ENCODE measurements at regions not wholly inside any gene's neighbourhood (a gene's known extent, or its start where the extent isn't known, plus 50 kb on each side); places are given as distances from the start of the nearest gene placed in this dataset.

GRCh38 chr21:15650735-15651134 lies 79.0 kb upstream of the USP25 start:
- WGBS (ENCODE audit: insufficient coverage) = 100% methylated on average over 2 of the region's 3 CpGs
- no peaks in the 10 kb centered on the region for H3K9me3 ChIP-seq (ENCODE audit: control extremely low read depth in 1 of 5, control insufficient read depth in 4 of 5, insufficient read depth in 2 of 5, low read depth in 1 of 5, low read length in 4 of 5)
- no peaks in the 10 kb centered on the region for H3K4me1 ChIP-seq (ENCODE audit: control extremely low read depth in 1 of 4, control insufficient read depth in 4 of 4, insufficient read depth in 4 of 4, low read length in 3 of 4)
- ChIA-PET POLR2A (no interaction called here), CTCF (no interaction called here)
- no peaks in the 10 kb centered on the region for H3K27me3 ChIP-seq (replicated peaks in 2 of 5; ENCODE audit: control insufficient read depth in 4 of 5, insufficient read depth in 5 of 5, low read length in 4 of 5)
- no peaks in the 10 kb centered on the region for H3K36me3 ChIP-seq (ENCODE audit: control insufficient read depth in 4 of 4, insufficient read depth in 4 of 4, low read length in 3 of 4)
- DNase-seq = no peak
- no peak overlapping the region for H3K4me3 ChIP-seq (ENCODE audit: control insufficient read depth in 1 of 7, extremely low read depth in 1 of 7, insufficient read depth in 4 of 7, low read depth in 2 of 7, low read length in 6 of 7)
- no peak overlapping the region for H3K27ac ChIP-seq (ENCODE audit: insufficient read depth in 1 of 2, low read depth in 1 of 2, low read length in 2 of 2, poor library complexity in 1 of 2, severe bottlenecking in 2 of 2)

GRCh38 chr21:15651172-15651571 lies 78.6 kb upstream of the USP25 start:
- DNase-seq = no peak
- no CpG with 5 or more reads among the region's 3 CpGs for whole genome bisulfite sequencing (ENCODE audit: insufficient coverage)

GRCh38 chr21:15653710-15654109 lies 76.1 kb upstream of the USP25 start:
- WGBS (ENCODE audit: insufficient coverage) = 81% methylated on average over 2 of the region's 2 CpGs
- Histone ChIP-seq H3K27ac (ENCODE audit: insufficient read depth in 1 of 2, low read depth in 1 of 2, low read length in 2 of 2, poor library complexity in 1 of 2, severe bottlenecking in 2 of 2) (no peak overlapping the region), H3K4me1 (ENCODE audit: control extremely low read depth in 1 of 4, control insufficient read depth in 4 of 4, insufficient read depth in 4 of 4, low read length in 3 of 4) (no peaks in the 10 kb centered on the region), H3K4me3 (ENCODE audit: control insufficient read depth in 1 of 7, extremely low read depth in 1 of 7, insufficient read depth in 4 of 7, low read depth in 2 of 7, low read length in 6 of 7) (no peak overlapping the region), H3K36me3 (ENCODE audit: control insufficient read depth in 4 of 4, insufficient read depth in 4 of 4, low read length in 3 of 4) (no peaks in the 10 kb centered on the region), H3K27me3 (replicated peaks in 2 of 5; ENCODE audit: control insufficient read depth in 4 of 5, insufficient read depth in 5 of 5, low read length in 4 of 5) (no peaks in the 10 kb centered on the region), H3K9me3 (ENCODE audit: control extremely low read depth in 1 of 5, control insufficient read depth in 4 of 5, insufficient read depth in 2 of 5, low read depth in 1 of 5, low read length in 4 of 5) (no peaks in the 10 kb centered on the region)
- CTCF ChIA-PET = interaction anchor here (0.6 kb wide), 1 partner anchor 29 kb away, joined by 3 read pairs; no protein-coding TSS in a partner anchor
- POLR2A ChIA-PET = no interaction called here
- no peak for DNase-seq

More at GRCh38 chr21:15651172-15651571, 78.6 kb upstream of the USP25 start:
- ChIA-PET POLR2A (no interaction called here), CTCF (no interaction called here)
- Histone ChIP-seq H3K36me3 (ENCODE audit: control insufficient read depth in 4 of 4, insufficient read depth in 4 of 4, low read length in 3 of 4) (no peaks in the 10 kb centered on the region), H3K27me3 (replicated peaks in 2 of 5; ENCODE audit: control insufficient read depth in 4 of 5, insufficient read depth in 5 of 5, low read length in 4 of 5) (no peaks in the 10 kb centered on the region), H3K9me3 (ENCODE audit: control extremely low read depth in 1 of 5, control insufficient read depth in 4 of 5, insufficient read depth in 2 of 5, low read depth in 1 of 5, low read length in 4 of 5) (no peaks in the 10 kb centered on the region), H3K4me3 (ENCODE audit: control insufficient read depth in 1 of 7, extremely low read depth in 1 of 7, insufficient read depth in 4 of 7, low read depth in 2 of 7, low read length in 6 of 7) (no peak overlapping the region), H3K27ac (ENCODE audit: insufficient read depth in 1 of 2, low read depth in 1 of 2, low read length in 2 of 2, poor library complexity in 1 of 2, severe bottlenecking in 2 of 2) (no peak overlapping the region), H3K4me1 (ENCODE audit: control extremely low read depth in 1 of 4, control insufficient read depth in 4 of 4, insufficient read depth in 4 of 4, low read length in 3 of 4) (no peaks in the 10 kb centered on the region)

DNA sequence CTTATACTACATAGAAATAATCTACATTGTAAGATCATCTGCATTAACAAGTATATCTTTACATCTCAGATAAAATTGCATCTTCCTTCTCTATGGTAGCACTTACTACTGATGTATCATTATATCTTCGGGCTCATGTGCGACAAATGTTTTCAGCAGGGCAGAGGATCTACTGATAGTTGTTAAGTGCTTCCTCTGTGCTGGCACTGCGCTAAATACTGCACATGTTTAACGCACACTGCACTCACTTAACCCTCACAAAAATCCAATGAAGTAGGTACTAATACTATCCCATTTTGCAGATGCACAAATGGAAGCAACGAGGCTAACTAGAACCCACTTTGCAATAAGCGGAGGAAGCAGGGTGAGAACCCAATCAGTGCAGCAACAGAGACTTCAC lies 75.6 kb upstream of the USP25 start:
- H3K27ac ChIP-seq (ENCODE audit: insufficient read depth in 1 of 2, low read depth in 1 of 2, low read length in 2 of 2, poor library complexity in 1 of 2, severe bottlenecking in 2 of 2) = no peak overlapping the region

GRCh38 chr21:15659753-15660422 lies 69.9 kb upstream of the USP25 start:
- no peak for DNase-seq
- no CpG with 5 or more reads among the region's 3 CpGs for WGBS (ENCODE audit: insufficient coverage)
- H3K4me3 ChIP-seq (ENCODE audit: control insufficient read depth in 1 of 7, extremely low read depth in 1 of 7, insufficient read depth in 4 of 7, low read depth in 2 of 7, low read length in 6 of 7) = no peak overlapping the region
- H3K9me3 ChIP-seq (ENCODE audit: control extremely low read depth in 1 of 5, control insufficient read depth in 4 of 5, insufficient read depth in 2 of 5, low read depth in 1 of 5, low read length in 4 of 5) = no peaks in the 10 kb centered on the region
- no peaks in the 10 kb centered on the region for H3K36me3 ChIP-seq (ENCODE audit: control insufficient read depth in 4 of 4, insufficient read depth in 4 of 4, low read length in 3 of 4)
- H3K27me3 ChIP-seq (replicated peaks in 2 of 5; ENCODE audit: control insufficient read depth in 4 of 5, insufficient read depth in 5 of 5, low read length in 4 of 5) = no peaks in the 10 kb centered on the region
- no peaks in the 10 kb centered on the region for H3K4me1 ChIP-seq (ENCODE audit: control extremely low read depth in 1 of 4, control insufficient read depth in 4 of 4, insufficient read depth in 4 of 4, low read length in 3 of 4)
- no peak overlapping the region for H3K27ac ChIP-seq (ENCODE audit: insufficient read depth in 1 of 2, low read depth in 1 of 2, low read length in 2 of 2, poor library complexity in 1 of 2, severe bottlenecking in 2 of 2)
- ChIA-PET POLR2A (interaction anchor here (0.9 kb wide), 1 partner anchor 14 kb away, joined by 3 read pairs; no protein-coding TSS in a partner anchor), CTCF (no interaction called here)

More for the DNA sequence above, 75.6 kb upstream of the USP25 start:
- DNase-seq = no peak
- CTCF ChIA-PET = interaction anchor here (0.6 kb wide), 1 partner anchor 30 kb away, joined by 3 read pairs; no protein-coding TSS in a partner anchor
- H3K4me1 ChIP-seq (ENCODE audit: control extremely low read depth in 1 of 4, control insufficient read depth in 4 of 4, insufficient read depth in 4 of 4, low read length in 3 of 4) = no peaks in the 10 kb centered on the region
- no peaks in the 10 kb centered on the region for H3K27me3 ChIP-seq (replicated peaks in 2 of 5; ENCODE audit: control insufficient read depth in 4 of 5, insufficient read depth in 5 of 5, low read length in 4 of 5)
- H3K36me3 ChIP-seq (ENCODE audit: control insufficient read depth in 4 of 4, insufficient read depth in 4 of 4, low read length in 3 of 4) = no peaks in the 10 kb centered on the region
- no peak overlapping the region for H3K4me3 ChIP-seq (ENCODE audit: control insufficient read depth in 1 of 7, extremely low read depth in 1 of 7, insufficient read depth in 4 of 7, low read depth in 2 of 7, low read length in 6 of 7)
- no peaks in the 10 kb centered on the region for H3K9me3 ChIP-seq (ENCODE audit: control extremely low read depth in 1 of 5, control insufficient read depth in 4 of 5, insufficient read depth in 2 of 5, low read depth in 1 of 5, low read length in 4 of 5)
- POLR2A ChIA-PET = no interaction called here
- WGBS (ENCODE audit: insufficient coverage) = 100% methylated on average over 4 of the region's 6 CpGs

DNA sequence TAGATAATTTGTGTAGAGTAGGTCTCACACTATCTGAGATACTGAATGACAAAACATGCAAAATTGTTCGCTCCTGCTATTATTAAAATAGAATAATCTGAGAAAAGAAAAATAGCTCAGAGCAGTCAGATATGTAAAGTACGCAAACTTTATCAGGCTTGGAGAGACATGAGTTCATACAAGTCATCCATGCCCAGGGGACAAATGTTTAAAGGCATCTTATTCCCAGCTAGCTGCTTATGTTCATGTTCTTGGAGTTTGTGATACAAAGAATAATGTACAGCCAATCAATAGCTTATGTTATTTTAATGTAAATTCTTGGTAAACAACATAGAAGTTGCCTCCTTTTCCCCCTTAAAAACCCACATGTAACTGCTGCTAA lies 69.4 kb upstream of the USP25 start:
- ChIA-PET POLR2A (interaction anchor here (0.9 kb wide), 1 partner anchor 15 kb away, joined by 3 read pairs; no protein-coding TSS in a partner anchor), CTCF (no interaction called here)
- no peaks in the 10 kb centered on the region for H3K4me1 ChIP-seq (ENCODE audit: control extremely low read depth in 1 of 4, control insufficient read depth in 4 of 4, insufficient read depth in 4 of 4, low read length in 3 of 4)
- H3K9me3 ChIP-seq (ENCODE audit: control extremely low read depth in 1 of 5, control insufficient read depth in 4 of 5, insufficient read depth in 2 of 5, low read depth in 1 of 5, low read length in 4 of 5) = no peaks in the 10 kb centered on the region
- H3K4me3 ChIP-seq (ENCODE audit: control insufficient read depth in 1 of 7, extremely low read depth in 1 of 7, insufficient read depth in 4 of 7, low read depth in 2 of 7, low read length in 6 of 7) = no peak overlapping the region
- no peaks in the 10 kb centered on the region for H3K36me3 ChIP-seq (ENCODE audit: control insufficient read depth in 4 of 4, insufficient read depth in 4 of 4, low read length in 3 of 4)
- H3K27ac ChIP-seq (ENCODE audit: insufficient read depth in 1 of 2, low read depth in 1 of 2, low read length in 2 of 2, poor library complexity in 1 of 2, severe bottlenecking in 2 of 2) = no peak overlapping the region
- WGBS (ENCODE audit: insufficient coverage) = 100% methylated on average over 2 of the region's 2 CpGs
- H3K27me3 ChIP-seq (replicated peaks in 2 of 5; ENCODE audit: control insufficient read depth in 4 of 5, insufficient read depth in 5 of 5, low read length in 4 of 5) = no peaks in the 10 kb centered on the region
- DNase-seq = no peak

DNA sequence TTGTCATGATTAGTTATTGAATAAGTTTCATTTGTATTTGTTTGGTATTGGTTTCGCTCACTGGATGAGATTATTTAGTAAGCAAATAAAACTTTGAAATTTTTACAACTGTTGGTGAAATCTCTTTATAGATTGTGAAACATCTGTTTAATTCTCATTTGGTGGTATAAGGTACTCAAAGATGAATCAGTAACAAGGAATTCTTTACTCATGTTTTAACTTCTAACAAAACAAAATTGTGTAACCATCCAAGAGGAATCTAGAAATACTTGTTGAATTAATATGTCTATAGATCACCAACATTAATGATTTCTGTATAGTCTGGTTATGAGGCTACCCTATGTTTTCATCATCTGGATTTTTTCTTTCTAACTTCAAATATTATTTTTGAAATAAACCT lies 62.8 kb upstream of the USP25 start:
- Histone ChIP-seq H3K4me1 (ENCODE audit: control extremely low read depth in 1 of 4, control insufficient read depth in 4 of 4, insufficient read depth in 4 of 4, low read length in 3 of 4) (no peaks in the 10 kb centered on the region), H3K27me3 (replicated peaks in 2 of 5; ENCODE audit: control insufficient read depth in 4 of 5, insufficient read depth in 5 of 5, low read length in 4 of 5) (no peaks in the 10 kb centered on the region), H3K4me3 (ENCODE audit: control insufficient read depth in 1 of 7, extremely low read depth in 1 of 7, insufficient read depth in 4 of 7, low read depth in 2 of 7, low read length in 6 of 7) (no peak overlapping the region), H3K27ac (ENCODE audit: insufficient read depth in 1 of 2, low read depth in 1 of 2, low read length in 2 of 2, poor library complexity in 1 of 2, severe bottlenecking in 2 of 2) (no peak overlapping the region), H3K36me3 (ENCODE audit: control insufficient read depth in 4 of 4, insufficient read depth in 4 of 4, low read length in 3 of 4) (no peaks in the 10 kb centered on the region), H3K9me3 (ENCODE audit: control extremely low read depth in 1 of 5, control insufficient read depth in 4 of 5, insufficient read depth in 2 of 5, low read depth in 1 of 5, low read length in 4 of 5) (no peaks in the 10 kb centered on the region)
- ChIA-PET POLR2A (no interaction called here), CTCF (no interaction called here)
- WGBS (ENCODE audit: insufficient coverage) = 100% methylated on average over 1 of the region's 1 CpG
- DNase-seq = no peak
